GM12872 (cell line): ENCODE measurements at regions not wholly inside any gene's neighbourhood (a gene's known extent, or its start where the extent isn't known, plus 50 kb on each side); places are given as distances from the start of the nearest gene placed in this dataset.

ENCODE experiments used
- CTCF ChIP-seq: IDR thresholded peaks from 3 replicates; pipeline ENCODE4 v1.5.1; 2011; ENCODE audit warnings: low read depth, mild to moderate bottlenecking, low read length, moderate library complexity; ENCODE audit not compliant: insufficient read depth

GRCh38 chr21:41627428-41627827, 119.5 kb upstream of the TMPRSS2 start:
- TF ChIP-seq CTCF = no peak

- no peak for TF ChIP-seq CTCF
These were observed 118.1 kb upstream of the TMPRSS2 start for GRCh38 chr21:41626021-41626420.

- no peak for TF ChIP-seq CTCF
These were observed 117.5 kb upstream of the TMPRSS2 start for GRCh38 chr21:41625428-41625827.

- no peak for TF ChIP-seq CTCF
These were observed 116.8 kb upstream of the TMPRSS2 start for GRCh38 chr21:41624674-41625310.

- TF ChIP-seq CTCF = no peak
These were observed 116.0 kb upstream of the TMPRSS2 start for GRCh38 chr21:41623945-41624344.

GRCh38 chr21:41622831-41623548, 115.0 kb upstream of the TMPRSS2 start:
- TF ChIP-seq CTCF = no peak

GRCh38 chr21:41622201-41622600, 114.2 kb upstream of the TMPRSS2 start:
- TF ChIP-seq CTCF = no peak
